Middle frontal gyrus (tissue), 1 donor: ENCODE measurements at regions not wholly inside any gene's neighbourhood (a gene's known extent, or its start where the extent isn't known, plus 50 kb on each side); places are given as distances from the start of the nearest gene placed in this dataset.
"Not testable (repeated sequence)": the region's sequence is repeated elsewhere in the genome, so short reads cannot be mapped to it uniquely, and the experiment has no call there.

Source experiments
- DNase-seq: peaks from one replicate; pipeline ENCODE4 v3.0.0-alpha.2; 2015; ENCODE audit warnings: low spot score; ENCODE audit errors: extremely low spot score

DNA sequence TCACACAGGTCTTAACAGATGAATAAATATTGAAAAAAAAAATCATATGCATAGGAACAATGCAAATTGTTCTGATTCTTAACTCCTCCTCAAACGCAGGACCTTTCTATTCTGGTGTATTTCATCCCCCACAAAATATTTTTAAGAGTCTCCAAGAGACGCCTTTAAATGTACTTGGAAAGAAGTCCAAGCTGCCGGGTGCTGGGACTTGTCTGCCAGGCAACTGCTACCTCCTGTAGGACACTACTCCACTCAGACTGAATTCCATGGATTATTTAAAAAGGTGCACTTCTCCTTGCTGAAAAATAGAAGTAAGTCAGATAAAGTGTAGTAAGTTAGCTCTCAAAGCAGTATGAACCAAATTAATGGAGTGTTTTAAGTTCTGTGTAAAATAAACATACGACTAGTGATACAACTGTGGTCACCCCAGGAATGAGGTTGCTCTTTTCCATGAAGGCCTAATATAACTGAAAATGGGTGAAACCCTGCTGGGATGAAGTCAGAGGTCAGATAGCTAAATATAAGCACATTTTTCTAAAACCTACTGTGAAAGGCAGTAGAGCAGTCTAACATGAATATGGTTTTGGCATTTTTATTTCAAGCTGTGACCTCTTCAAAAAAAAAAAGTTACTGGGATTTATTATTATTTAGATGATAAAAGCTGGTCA is 189.2 kb upstream of the PBX1 start:
- DNase-seq: no peak

DNA sequence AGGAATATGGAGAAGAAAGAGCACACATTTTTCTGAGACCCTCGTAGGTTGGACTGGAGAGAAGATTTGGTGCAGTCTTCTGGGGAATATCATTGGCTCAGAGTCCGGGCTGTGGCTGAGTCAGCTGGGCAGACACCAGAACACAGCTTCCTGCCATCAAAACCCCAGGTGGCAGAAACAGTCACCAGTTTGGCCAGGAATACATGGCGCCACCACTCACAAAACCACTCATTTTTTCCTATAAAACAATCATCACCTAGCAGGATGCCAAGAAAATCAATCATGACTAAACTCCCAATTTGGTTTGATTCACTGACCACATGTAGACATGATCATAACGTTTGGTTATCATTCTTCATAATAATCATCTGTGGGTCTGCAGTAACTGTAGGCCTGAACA is 178.1 kb upstream of the PBX1 start:
- no peak for DNase-seq

DNA sequence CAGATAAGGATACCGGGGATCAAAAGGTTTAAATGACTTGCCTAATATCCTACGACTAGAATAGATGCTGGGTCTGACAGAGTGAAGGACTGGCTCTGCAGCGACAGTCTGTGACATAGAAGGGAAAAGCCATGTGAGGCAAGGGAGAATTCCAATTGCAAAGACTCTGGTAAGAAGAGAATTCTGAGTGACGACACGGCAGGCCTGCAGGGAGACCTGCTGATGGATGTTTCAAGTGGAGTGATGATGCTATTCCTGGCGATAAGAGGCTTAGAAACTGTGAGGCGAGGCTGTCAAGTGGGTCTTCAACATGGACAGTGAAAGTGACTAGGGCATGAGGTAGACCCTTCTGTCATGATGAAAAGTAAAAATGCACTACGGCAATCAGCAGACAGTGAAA is 176.6 kb upstream of the PBX1 start:
- DNase-seq: no peak

DNA sequence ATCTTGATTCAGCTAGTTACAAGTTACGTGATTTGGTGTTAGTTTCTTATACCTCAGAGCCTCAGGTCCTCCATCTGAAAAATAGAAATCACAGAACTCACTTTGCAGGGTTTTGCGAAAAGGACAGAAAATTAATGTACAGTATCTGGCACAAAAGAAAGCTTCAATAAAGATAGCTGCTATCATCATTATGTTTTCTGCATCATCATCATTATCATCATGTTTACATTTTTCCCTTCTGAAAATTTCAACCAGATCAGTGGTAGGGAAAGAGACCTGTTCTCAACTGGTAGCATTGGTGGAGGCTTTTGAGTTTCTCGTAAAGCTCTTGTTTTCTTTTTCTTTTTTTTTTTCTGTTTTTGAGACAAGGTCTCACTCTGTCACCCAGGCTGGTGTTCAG is 174.7 kb upstream of the PBX1 start:
- DNase-seq: no peak

DNA sequence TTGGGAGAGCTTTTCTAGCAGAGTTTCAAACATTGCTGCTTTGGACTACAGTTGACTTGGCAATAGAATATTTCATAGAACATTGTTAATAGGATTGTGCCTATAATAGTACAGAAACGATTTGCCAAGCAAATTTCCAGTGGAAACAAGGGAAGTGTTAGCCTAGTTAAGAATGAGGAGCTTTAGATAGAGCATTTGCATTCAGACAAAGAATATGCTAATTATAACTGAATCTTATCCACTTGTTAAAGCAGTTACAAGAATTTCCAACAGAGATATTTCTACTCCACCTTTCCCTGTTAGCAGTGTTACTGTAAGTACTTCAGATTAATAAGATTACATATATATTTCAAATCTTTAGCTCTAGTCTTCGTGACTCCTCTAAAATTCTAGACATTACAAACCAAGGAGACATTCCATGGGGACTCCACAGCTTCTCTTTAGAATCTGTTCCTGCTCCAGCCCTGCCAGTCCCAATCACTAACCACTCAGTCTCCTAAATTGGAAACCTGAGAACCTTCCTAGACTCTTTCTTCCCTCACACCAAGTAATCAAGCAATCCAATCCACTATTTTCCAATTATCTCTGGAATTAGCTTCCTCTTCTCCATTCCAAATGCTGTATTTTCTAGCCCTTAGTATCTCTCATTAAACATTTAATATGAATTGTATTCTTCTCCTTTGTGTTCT is 141.8 kb upstream of the PBX1 start:
- DNase-seq: no peak

DNA sequence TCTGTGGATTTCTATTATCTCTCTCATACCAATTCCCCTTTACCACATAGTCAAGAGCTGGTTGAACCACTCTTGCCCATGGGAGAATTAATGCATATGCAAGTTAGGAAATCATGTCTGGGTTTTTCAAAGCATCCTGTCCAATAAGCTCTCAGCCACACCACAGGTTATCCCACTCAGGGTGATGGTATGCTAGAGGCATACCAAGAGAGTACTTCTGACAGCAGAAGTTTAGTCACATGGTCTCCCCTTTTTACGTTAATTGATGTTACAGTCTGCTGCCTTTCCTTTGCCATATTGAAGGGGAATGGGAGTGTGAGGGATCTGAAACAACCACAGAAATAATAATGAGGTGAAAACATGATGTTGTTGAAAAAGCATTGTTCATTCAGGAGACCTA is 135.8 kb upstream of the PBX1 start:
- no peak for DNase-seq

DNA sequence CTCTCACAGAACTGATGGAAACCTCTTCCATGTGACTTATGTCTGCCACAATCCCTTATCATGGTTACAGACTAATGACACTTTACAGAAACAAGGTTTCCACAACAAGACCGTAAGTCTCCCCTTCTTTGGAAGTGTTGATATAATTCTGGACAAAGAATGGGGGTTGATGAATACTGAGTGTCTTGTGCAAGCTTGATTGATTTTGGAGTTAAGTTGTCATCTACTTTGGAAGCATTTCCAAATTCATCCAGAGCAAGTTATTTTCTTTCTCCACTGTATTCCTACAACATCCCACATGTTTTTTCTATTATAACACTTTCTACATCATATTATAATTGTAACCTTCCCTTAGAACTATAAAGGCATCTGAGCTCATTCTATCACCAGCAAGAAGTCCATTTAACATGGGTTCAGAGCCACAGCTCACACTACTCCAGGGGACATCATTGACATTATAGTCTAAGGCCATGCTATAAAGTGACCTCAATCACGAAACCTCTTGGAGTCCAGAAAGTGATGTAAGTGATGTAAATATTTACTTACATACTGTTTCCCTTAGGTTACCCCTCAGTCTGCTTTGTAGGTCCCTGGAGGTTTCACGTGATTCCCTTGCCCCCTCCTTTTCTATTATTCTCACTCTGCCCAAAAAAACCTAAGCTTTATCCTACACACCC is 125.7 kb upstream of the PBX1 start:
- no peak for DNase-seq

DNA sequence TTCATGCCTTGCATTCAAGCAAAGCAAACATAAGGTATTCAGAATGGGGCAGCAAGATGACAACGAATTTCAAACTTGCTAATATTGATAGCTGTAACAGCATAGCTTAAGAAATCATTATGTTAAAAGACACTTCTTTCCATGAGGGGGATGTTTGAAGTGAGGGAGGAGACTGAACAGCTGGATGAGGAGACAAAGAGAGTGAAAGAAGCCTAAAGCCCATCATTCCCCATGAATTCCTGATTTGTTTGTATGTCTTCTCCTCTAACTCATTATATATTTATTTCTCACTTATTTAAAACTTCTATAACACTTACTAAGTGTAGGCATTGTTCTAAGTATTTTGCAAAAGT is 125.2 kb upstream of the PBX1 start:
- no peak for DNase-seq

DNA sequence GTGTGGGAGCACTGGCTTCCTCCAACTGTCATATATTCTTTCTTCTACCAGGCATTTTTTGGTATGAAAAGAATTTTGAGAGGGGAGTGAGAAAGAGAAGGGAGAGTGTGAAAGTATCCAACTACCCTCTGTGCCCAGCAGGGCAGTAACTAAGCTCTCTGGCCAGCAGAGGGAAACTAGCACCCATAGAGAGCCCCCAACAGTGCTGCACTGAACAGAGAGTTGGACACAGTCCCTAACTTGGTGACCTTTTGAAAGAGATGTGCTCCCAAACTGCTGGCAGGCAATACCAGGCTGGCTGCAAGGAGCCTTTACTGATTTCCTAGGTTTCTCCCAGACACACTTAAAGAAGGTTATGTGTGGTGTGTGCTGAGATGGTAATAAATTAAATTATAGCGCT is 118.8 kb upstream of the PBX1 start:
- no peak for DNase-seq

DNA sequence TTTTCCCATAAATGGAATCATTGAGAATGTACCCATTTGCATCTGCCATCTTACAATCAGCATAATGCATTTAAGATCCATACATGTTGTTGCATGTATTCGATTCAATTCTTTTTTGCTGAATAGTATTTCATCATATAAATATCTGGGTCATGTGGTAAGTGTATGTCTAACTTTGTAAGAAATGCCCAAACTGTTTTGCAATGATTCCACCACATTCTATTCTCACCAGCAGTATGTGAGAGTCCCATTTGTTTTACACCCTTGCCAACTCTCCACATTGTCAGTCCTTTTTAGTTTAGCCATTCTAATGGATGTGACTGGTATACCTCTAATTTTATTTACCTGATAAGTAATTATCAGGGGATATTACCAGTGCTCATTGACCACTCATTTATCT is 115.8 kb upstream of the PBX1 start:
- no peak for DNase-seq

DNA sequence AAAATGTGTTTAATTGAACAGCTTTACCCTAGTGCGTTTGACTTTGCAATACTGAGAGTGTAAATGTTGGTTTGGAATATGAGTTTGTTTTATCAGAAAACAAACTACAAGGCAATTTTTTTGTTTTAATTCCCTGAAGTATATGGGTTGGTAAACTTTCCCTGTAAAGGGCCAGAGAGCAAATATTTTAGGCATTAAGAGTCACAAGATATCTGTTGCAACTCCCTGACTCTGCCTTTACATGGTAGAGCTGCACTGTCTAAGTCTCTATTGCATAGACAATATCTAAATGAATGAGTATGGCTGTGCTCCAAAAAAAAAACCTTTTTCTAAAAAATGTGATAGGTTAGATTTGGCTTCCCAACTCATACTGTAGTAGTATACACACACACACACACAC is 115.1 kb upstream of the PBX1 start:
- no peak for DNase-seq

DNA sequence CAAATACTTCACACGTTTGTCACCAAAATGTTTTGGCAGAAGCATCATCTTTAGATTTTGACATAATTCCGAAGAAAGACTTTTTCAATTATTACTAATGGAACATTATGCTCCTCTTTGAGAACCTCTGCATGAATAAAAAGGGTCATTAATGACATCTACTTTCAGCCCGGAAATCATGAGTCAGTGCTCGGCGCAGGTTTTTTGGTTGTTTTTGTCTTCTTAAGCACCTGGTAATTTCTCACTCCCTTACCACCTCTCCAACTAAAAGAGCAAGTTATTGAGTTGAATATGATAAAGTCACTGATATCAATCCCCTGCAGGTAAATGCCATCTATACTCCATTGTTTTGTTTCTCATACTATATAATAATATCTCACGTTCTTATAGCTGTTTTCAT is 113.0 kb upstream of the PBX1 start:
- DNase-seq: no peak

DNA sequence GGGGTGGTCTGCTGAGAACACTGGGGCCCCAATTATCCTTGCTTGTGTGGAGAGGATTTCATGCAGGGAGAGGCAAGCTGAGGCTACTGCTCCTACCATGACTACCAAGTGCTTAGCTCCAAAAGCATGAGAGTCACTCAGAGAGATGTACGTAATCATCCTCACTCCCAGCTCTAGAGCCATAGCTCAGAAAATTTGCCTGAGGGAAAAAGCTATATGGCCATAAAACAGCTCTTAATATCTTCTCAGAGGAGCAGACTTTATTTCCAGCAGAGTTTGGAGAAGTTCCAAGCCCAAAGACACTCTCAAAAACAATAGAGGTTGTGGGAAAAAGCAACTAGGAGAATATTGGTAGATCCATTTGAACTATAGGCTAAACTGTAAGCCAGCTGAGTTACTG is 106.4 kb upstream of the PBX1 start:
- no peak for DNase-seq

DNA sequence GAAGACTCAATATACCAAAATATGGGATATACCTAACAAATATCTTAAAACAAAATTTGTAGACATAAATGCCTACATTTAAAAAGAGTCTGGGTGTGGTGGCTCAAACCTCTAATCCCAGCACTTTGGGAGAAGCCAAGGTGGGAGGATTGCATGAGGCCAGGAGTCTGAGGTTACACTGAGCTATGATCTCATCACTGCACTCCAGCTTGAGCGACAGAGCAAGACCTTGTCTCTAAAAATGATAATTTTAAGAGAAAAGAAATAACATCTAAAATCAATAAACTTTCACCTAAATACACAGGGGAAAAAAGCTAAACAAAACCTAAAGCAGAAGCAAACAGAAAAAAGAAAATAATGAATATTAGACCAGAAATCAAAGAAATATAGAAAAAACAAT is 102.7 kb upstream of the PBX1 start:
- no peak for DNase-seq

DNA sequence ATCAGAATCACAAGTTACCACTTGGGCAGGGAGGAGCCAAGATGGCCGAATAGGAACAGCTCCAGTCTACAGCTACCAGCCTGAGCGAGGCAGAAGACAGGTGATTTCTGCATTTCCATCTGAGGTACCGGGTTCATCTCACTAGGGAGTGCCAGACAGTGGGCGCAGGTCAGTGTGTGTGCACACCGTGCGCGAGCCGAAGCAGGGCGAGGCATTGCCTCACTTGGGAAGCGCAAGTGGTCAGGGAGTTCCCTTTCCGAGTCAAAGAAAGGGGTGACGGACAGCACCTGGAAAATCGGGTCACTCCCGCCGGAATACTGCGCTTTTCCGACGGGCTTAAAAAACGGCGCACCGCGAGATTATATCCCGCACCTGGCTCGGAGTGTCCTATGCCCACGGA is 99.8 kb upstream of the PBX1 start:
- DNase-seq: not testable (repeated sequence)

DNA sequence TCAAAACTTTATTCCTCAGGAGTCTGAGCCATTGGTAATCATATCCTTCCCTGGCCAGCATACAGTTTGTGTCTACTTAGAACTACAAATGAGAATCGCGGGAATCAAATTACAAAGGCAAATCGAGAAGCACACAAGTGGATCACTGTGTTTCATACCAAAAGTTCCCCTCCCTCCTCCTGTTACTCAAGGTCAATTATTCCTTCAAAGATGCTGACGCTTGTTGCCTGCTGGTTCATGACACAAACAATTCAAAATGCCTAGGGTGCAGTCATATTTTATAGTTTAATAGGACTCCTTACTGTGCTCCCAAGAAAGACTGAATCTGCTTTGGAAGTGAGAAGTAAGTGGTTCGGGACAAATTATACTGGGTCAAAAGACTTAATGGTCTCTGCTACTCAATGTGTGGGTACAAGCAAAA is 93.0 kb upstream of the PBX1 start:
- no peak for DNase-seq

DNA sequence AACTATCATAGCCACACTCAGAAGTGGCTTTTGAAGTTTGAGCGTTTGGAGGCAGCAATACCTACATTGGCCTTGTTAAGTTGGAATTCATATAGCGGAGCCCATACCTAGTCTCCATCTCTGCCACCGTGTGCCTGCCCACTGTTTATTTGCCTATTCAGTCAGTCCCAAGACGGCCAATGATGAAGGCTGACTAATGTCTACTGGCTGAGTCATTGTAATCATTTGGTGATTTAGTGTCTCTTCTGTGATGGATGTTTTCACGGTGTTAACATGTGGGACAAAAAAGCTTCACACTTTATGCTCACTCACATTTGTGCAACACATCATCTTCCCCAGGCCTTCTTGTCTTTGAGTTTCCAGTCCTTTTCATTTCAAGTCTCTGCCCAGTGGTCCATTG is 92.6 kb upstream of the PBX1 start:
- no peak for DNase-seq

DNA sequence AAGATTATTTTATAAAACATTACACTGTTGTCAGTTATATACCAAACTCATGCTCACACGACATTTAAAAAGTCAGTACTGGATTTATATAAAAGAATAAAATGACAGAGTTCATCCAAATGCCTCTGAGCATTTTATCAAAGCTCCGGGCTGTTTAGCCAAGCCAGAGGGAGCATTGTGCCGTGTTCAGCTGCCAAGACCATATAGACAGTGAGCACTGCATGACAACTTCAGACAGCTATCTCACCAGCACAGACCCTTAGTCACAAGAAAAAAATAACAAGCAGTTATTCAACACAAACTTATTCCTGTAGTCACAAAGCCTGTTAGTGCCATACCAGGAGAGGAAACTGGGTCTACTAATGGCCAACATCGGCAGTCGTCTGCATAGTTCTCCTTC is 88.0 kb upstream of the PBX1 start:
- no peak for DNase-seq

DNA sequence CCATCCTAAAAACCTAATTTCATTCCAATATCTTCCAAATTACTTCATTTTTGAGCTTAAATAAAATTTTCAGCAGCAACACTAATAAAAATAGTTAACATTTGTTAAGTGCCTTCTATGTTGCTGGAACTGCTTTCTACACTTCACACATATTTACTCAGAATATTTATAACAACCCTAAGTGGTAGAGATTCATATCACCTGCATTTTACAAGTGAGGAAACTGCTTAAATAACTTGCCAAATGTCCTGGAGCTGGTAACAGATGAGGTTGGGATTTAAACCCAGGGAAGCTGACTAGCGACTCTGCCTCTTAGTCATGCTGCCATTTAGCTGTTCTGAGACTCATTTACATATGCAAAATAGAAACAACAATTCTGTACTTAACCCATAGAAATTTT is 86.1 kb upstream of the PBX1 start:
- DNase-seq: no peak

DNA sequence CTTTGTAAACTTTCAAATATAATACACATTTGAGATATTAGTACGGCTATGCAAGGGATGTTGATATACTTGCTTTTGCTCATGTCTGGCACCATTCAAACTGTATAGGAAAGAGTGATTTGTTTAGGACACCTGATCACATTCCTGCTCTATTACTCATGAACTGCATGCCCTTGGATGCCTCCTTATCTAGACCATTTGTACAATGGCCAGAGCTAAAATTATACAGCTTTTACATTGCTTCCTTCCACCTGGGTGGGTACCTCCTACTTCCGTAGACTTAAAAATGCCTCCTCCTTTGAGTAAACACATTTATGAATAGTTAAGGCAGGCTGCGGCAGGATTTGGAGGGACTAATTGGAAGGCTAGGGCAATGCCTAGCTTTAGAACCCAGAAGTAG is 85.4 kb upstream of the PBX1 start:
- no peak for DNase-seq

DNA sequence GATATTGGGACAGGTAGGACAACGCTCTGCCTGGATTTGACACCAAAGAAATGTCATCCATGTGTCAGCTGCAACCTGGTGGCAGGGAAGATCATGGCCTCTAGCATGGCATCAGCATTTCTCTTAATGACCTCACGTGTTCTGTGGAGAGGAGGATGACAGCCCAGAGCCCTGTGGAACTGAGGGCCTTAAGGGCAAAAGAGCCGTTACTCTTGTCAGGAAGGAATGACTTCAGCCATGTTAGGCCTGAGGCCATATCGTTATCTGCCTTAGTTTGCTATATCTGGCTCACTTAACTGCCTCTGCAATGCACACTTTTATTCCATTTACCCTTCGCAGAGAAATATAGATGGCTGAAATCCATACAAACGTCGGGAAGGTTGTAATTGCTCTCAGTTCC is 83.2 kb upstream of the PBX1 start:
- no peak for DNase-seq

DNA sequence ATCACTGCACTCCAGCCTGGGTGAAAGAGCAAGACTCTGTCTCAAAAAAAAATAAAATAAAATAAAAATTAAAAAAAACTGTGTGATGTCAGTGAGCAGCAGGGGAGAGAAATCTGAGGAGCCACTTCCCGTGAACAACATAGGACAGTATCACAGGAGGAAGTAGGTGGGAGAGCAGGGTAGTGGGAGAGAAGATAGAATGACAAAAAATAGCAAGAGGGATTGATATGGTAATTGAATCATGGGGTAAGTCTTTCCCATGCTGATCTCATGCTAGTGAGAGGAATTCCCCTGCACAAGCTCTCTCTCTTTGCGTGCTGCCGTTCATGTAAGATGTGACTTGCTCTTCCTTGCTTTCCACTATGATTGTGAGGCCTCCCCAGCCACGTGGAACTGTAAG is 81.6 kb upstream of the PBX1 start:
- DNase-seq: no peak

DNA sequence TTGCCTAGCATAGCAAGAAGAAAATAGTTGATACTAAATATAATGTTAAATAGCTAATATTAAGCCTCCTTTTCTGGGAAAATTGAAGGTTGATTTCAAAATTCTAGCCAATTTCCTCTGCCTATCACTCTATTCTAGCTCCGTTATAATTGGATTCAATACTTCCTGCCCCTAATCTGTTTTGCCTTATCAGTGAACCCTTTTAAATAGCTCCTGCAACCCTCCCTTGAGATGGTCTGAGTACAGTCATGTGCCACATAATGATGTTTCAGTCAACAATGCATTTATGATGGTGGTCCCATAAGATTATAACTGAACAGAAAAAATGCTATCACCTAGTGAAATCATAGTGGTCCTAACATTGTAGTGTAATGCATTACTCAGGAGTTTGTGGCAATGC is 79.7 kb upstream of the PBX1 start:
- DNase-seq: no peak
